DLD1 (cell line): ENCODE measurements at regions not wholly inside any gene's neighbourhood (a gene's known extent, or its start where the extent isn't known, plus 50 kb on each side); places are given as distances from the start of the nearest gene placed in this dataset.
"Not testable (repeated sequence)": the region's sequence is repeated elsewhere in the genome, so short reads cannot be mapped to it uniquely, and the experiment has no call there.

Experiments
- in situ Hi-C: cut with HindIII; loops from 2 replicates; pipeline ENCODE4 v1.10.0; 2017; ENCODE audit warnings: low sequenced_read_pairs

DNA sequence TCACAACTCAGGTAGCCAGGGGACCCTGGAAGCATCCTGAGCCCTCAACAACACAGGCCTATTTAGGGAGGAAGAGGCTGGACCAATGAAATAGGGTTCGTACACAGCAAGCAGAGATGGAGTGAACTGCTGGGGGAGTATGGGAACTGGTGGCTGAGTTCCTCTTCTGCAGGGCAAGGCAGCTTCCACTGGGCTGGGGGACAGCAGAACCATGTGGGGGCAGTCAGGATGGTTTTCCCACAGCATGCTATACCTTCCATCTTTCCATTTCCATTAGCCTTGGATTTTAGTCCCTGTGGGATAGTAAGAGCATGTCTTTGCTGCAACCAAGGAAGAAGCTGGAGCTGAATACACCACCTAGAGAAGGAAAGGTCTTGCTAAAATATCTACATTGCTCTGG, 370.6 kb downstream of the CCSER2 start:
- in situ Hi-C loops, result no loop called here

DNA sequence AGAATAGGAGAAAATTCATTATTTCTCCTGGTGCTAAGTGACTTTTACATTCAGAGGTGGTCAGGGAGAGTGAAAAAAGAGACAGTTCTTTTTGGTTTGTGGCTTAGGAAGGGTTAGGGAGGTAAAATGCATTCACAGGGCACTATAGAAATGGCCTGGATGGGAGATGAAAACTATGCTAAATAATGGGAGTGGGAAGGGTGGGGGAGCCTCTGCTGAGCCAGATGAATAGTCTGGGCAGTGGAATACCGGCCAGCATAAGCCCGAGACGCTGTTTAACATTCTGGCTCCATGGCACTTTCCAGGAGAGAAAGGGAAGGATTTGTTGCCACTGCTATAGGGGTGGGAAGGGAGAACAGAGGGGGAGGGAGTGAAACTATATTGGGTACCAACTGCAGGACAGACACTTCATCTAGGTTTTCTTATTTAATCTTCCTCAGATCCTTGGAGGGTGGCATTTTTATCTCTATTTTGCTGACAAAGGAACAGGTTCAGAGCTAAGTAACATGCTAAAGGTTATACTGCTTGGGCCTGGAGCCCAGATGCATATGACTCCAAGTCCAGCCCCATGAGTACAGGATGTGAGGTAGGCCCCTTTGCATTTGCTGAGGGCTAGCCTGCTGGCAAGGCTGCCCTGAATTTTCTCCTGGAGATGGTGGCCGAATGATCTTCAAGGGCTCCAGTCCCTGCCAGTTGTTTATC, 372.4 kb downstream of the CCSER2 start:
- in situ Hi-C loops, result no loop called here

DNA sequence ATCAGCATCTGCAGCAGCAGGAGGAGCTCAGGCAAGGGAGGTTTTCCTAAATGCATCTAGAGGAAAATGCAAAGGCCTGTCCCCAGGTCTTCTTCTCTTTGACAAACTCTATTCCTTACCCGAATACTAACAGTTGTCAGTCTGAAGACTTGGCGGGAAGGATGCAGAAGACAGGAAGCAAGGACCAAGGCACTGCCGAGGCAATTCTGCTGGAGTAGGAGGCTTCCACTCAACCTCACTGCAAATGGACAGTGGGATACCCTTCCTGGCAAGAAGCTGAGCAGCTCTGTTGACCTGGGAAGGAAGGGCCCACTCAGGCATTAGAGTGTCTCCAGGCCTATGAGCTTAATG, 373.0 kb downstream of the CCSER2 start:
- in situ Hi-C loops, result no loop called here

DNA sequence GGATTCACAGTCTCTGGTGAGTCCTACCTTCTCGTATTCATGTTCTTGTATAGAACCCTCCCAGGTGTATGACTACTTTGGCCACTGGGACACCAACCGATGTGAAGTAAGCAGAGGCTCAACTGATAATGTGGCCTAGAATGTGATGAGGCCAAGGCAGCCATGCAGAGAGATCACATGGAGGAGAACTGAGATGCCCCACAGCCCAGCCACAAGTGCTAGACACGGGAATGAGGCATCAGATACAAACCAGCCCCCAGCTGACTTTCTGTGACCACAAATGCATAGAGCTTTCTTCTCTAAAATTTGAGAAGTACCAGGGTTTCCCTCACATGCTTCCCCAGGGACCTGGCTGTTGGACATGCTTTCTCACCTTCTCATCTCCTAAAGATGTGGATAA, 375.7 kb downstream of the CCSER2 start:
- in situ Hi-C loops, result no loop called here

DNA sequence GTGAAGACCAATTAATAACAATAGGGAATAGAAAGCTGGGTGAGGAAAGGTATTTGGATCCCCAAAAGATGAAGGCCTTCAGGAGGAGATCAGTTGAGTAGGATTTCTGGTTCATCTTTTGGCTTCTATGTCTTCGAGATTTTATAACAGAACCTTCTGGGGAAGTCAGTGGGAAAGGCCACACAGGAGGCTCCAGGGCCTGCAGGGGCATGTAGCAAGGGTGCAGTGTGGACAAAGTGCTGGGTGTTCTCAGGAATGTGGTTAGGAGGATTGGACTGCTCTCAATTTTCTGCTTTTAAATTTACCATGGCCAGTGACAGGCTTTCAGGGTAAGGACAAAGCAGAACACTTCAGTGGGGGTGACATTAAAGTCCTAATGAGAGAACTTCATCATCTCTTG, 378.0 kb downstream of the CCSER2 start:
- in situ Hi-C loops, result no loop called here

DNA sequence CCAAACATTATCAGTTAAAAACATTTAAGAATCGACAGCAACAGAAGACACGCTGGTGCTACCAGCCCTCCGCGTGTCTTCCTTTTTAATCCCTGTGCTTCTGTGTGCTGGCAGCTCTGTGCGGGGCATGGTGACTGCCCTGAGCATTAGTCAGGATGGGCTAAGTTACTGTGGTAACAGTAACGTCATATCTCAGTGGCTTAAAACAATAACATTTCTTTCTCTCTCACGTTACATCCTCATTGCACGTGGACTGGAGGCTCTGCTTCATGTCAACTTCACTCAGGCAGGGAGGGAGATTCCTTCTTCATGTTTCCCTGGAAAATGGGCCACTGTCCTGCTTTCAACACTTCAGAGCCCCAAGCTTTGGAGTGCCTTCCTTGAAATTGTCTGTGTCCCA, 378.5 kb downstream of the CCSER2 start:
- in situ Hi-C loops, result no loop called here

DNA sequence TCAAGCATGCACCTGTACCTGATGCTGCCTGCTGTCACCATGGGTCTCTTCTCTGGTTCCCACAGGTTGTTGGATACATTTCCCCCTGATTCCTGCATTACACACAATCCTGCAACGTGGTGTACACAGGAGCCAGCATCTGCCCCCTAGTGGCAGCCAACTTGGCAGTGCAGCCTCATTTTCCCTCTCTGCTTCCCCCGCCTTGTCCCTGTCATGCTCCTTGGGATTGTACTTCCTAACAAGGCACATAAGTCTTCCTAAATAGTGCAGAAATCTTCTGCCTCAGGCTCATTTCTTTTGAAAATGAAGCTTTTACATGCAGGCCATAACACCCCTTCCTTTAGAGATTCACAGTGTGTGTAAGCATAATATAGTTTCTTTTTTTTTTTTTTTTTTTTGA, 387.5 kb downstream of the CCSER2 start:
- in situ Hi-C loops, result no loop called here

DNA sequence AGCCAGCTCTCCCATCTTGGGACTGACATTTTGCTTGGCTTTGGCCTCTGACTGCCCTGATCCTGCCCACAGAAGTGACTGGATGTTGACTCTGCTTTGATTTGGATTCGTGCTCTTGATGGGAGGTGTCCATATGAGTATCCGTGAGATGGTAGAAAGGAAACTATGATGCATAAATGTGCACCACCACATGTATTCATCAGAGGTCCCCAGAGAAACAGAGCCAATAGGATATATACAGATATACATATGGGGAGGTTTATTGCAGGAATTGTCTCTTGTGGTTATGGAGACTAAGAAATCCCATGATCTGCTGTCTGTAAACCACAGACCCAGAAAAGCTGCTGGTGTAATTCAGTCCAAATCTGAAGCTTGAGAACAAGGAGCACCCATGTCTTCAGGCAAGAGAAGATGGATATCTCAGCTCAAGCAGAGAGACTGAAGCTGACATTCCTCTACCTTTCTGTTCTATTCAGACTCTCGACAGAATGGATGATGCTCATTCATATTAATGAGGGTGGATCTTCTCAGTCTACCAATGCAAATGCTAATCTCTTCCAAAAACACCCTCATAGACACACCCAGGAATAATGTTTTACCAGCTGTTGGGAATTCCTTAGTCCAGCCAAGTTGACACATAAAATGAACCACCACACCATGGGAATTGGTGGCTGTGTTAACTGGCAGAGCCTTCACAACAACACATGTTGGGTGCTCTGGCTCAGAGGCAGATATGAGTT, 390.7 kb downstream of the CCSER2 start:
- in situ Hi-C loops, result no loop called here

DNA sequence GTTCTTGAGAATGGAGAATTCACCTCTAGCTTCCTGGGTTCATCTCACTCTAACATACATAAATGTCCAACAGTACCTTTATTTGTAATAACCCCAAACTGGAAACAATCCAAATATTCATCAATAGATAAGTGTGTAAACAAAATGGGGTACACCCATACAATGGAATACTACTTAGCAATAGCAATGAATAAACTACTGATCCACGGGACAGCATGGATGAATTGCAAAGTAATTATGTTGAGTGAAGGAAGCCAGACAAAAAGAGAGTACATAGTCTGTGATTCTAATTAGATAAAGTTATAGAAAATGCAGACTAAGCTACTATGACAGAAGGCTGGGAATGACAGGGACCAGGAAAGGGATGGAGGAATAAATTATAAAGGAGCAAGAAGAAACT, 391.3 kb downstream of the CCSER2 start:
- in situ Hi-C loops, result no loop called here

DNA sequence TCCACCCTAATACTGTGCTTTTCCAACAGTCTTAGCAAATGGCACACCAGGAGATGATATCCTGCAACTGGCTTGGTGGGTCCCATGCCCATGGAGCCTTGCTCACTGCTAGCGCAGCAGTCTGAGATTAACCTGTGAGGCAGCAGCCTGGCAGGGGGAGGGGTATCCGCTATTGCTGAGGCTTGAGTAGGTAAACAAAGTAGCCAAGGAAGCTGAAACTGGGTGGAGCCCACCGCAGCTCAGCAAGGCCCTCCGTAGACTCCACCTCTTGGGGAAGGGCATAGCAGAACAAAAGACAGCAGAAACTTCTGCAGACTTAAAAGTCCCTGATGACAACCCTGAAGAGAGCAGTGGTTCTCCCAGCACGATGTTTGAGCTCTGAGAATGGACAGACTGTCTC, 399.0 kb downstream of the CCSER2 start:
- in situ Hi-C loops, result no loop called here

DNA sequence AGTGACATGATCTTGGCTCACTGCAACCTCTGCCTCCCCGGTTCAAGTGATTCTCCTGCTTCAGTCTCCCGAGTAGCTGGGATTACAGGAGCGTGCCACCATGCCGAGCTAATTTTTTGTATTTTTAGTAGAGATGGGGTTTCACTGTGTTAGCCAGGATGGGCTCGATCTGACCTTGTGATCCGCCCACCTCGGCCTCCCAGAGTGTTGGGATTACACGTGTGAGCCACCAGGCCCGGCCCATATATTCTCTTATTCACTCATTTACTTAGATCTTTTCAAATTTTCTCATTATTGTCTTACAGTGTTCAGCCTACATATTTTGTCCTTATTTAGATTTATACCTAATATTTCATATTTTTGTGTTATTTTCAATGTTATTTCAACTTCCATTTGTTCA, 410.7 kb downstream of the CCSER2 start:
- in situ Hi-C loops, result not testable (repeated sequence)

DNA sequence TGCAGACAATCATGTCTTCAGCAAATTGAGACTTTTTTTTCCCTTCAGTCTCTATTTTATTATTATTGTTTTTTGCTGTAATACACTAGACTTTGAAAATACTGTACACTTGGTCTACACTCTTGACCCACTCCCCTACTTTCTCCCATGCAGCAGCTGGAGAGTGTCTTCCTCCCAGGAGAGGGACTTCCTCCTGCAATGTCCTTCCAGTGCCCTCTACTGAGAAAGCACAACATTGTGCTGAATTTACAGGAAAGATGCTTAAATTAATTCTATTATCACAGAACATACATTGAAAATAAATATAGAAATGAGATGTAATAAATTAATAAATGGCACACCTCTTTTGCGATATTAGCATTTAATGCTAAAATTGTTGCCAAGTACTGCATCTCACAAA, 411.3 kb downstream of the CCSER2 start:
- in situ Hi-C loops, result no loop called here

DNA sequence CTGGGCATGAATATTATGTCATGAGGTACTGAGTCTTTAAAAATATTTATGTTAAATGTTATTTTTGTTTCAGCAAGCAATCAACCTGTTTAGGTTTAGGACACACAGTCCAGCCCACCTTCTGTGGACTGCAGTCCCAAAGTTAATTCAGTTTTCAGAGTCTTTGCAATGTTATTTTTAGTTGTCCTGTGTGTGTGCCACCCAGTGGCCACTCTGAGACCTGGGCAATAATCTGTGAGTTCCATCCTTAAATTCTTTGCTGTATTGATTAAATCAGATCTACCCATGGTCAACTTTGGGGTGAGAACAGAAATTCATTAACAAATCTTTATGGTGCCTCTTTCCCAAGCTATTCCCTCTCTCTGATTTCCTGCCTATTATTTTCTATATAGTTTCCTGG, 415.1 kb downstream of the CCSER2 start:
- in situ Hi-C loops, result no loop called here

DNA sequence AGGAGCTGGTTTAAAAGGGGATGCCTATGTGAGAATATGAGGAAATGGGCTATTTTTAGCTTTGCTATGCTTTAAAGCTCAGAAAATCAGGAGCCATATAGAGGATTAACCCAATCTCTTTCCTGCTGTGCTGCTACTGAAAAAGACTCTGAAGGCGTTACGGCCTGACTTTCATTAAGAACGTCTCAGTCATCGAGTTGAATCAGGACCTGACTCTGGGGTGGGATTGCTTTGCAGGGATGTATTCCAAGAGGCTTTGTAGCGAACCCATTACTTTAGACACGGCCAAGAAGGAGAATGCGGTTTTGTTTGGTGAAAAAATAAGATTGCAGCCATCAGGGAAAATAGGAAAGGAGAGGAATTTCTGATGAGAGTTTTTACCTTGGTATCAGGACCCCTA, 426.9 kb downstream of the CCSER2 start:
- in situ Hi-C loops, result no loop called here

DNA sequence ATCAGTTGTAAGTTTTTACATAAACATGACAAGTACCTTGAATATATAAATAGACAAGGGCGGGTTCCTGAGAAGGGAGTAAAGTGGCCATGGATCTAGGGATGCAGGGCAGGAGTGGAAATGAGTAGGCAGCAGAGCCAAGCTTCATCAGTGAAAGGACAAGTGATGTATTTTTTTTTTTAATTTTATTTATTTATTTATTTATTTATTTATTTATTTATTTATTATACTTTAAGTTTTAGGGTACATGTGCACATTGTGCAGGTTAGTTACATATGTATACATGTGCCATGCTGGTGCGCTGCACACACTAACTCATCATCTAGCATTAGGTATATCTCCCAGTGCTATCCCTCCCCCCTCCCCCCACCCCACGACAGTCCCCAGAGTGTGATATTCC, 428.3 kb downstream of the CCSER2 start:
- in situ Hi-C loops, result not testable (repeated sequence)

DNA sequence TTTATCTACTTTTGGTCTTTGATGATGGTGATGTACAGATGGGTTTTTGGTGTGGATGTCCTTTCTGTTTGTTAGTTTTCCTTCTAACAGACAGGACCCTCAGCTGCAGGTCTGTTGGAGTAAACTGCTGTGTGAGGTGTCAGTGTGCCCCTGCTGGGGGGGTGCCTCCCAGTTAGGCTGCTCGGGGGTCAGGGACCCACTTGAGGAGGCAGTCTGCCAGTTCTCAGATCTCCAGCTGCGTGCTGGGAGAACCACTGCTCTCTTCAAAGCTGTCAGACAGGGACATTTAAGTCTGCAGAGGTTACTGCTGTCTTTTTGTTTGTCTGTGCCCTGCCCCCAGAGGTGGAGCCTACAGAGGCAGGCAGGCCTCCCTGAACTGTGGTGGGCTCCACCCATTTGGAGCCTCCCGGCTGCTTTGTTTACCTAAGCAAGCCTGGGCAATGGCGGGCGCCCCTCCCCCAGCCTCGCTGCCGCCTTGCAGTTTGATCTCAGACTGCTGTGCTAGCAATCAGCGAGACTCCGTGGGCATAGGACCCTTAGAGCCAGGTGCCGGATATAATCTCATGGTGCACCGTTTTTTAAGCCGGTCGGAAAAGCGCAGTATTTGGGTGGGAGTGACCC, 433.7 kb downstream of the CCSER2 start:
- in situ Hi-C loops, result not testable (repeated sequence)

DNA sequence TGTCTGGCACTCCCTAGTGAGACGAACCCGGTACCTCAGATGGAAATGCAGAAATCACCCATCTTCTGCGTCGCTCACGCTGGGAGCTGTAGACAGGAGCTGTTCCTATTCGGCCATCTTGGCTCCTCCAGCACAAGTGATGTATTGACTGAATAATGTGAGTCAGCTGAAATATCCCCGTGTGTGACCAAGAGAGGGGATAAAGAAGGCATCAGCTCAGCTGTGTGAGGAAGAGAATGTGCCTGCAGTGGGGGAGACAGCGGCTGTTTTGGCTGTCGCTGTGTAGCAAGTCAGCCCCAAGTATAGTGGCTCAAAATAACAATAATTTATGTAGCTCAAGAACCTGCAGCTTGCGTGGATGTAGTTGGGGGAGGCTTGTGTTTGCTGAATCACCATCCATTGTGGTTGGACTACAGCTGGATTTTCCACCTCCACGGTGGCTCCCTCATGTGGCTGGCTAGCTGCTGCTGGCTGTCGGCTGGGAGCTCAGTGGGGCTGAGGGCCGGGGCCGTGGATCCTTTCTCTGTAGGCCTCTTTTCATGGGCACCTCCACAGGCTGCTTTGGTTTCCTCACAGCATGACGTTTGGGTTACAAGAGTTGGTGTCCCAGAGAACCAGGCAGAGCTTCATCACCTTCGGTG, 434.5 kb downstream of the CCSER2 start:
- in situ Hi-C loops, result no loop called here

DNA sequence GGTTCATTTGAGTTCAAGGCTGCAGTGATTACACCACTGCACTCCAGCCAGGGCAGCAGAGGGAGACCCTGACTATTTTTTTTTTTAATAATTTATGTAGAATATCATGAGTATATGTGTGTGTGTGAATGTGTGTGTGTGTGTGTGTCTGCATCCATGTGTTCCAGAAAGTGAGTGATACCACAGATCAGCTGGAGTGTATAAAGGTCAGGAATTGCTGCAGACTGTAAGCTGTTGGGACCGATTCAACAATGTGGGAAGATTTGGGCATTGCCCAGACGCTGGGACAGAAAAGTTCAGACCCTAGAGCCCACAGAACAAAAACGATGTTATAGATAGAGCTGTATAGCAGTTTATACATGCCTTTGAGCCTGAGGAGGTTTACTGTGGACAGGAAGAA, 435.6 kb downstream of the CCSER2 start:
- in situ Hi-C loops, result no loop called here

DNA sequence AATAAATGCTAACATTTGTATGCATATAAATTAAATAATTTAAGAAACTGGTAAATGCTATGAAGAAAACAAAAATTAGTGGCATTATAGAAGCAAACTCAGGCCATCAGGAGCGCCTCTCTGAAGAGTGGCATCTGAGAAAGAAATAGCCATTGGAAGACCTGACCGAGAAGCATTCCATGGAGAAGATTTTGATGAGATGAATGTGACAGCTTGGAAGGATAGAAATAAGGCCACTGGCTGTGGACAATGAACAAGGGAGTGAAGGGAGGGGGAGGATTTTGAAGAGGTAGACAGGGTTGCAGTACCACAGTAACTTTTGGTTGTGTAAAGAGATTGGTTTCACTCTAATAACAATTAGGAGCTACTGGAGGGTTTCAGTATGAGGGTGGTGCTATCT, 436.7 kb downstream of the CCSER2 start:
- in situ Hi-C loops, result no loop called here

DNA sequence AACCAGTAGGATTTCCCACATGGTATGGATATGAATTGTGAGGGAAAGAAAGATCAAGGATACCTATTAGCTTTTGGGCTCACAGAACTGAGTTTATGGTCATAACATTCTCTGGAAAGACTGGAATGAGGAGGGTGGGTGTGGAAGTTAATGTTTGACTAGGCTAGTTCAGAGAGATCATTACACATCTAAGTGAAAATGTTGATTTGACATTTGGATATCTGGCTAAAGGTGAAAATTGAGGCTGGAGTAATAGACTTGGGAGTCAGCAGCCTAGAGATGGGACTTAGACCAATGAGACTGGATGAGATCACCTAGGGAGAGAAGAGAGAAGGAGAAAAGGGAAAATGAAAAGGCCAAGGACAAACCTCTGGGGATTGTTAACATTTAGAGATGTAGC, 437.3 kb downstream of the CCSER2 start:
- in situ Hi-C loops, result no loop called here

DNA sequence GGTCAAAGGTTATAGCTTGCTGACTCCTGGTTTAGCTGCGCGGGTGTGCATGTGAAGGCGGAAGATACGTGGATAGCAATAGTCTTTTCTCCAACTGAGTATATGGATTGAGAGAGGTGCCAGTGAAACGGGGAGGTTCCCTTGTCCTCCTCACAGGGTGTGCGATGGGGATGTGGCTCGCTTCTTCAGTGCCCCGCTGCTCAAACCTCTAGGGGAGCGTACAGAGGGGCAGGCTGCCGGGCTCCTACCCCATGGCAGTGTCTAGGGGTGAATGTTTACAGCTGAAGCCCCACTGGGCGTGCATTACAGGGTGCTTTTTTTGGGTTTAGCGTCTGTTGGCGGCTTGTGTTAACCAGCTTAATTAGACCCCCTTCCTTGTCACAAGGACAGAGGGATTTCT, 438.5 kb downstream of the CCSER2 start:
- in situ Hi-C loops, result no loop called here

DNA sequence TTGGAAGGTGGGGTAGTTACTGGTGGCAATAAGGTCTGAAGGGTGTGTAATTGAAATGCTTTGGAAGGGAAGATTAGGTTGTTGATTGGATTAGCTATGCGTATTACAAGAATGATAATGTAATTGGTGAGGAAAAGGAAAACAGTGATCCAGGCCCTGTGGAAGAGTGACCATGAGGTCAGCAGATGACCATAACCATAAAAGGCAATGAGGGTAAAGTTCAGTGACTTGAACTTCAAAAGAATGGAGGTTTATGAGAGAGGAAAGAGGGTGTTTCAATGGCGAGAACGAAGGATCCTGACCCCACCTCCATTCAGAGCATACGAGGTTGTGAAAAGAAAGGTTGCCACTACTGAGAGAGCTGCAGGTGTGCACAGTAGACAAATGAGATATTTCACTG, 439.7 kb downstream of the CCSER2 start:
- in situ Hi-C loops, result no loop called here
